Breast epithelium (tissue), 3 donors: ENCODE measurements at regions not wholly inside any gene's neighbourhood (a gene's known extent, or its start where the extent isn't known, plus 50 kb on each side); places are given as distances from the start of the nearest gene placed in this dataset.

Experiments
- POLR2A ChIP-seq: fragments of 450-650 bp; IDR thresholded peaks from one replicate; pipeline ENCODE4 v1.6.1; 2016; ENCODE audit warnings: antibody characterized with exemption, mild to moderate bottlenecking, moderate library complexity
- POLR2AphosphoS5 ChIP-seq, 3 donors: sonication (generic); formaldehyde crosslinking; IDR thresholded peaks; one replicate each; pipeline ENCODE4 v1.6.1; 2017; ENCODE audit warnings: antibody characterized with exemption in 3 of 3
- TF ChIP-seq, protein P1 (sequence below), 3 donors: fragments of 450-650 bp; IDR thresholded peaks; one replicate each; pipeline ENCODE4 v1.5.1; 2016 to 2017; ENCODE audit warnings: antibody characterized with exemption in 3 of 3, mild to moderate bottlenecking in 3 of 3, moderate library complexity in 3 of 3

- TF ChIP-seq, protein P1, sequence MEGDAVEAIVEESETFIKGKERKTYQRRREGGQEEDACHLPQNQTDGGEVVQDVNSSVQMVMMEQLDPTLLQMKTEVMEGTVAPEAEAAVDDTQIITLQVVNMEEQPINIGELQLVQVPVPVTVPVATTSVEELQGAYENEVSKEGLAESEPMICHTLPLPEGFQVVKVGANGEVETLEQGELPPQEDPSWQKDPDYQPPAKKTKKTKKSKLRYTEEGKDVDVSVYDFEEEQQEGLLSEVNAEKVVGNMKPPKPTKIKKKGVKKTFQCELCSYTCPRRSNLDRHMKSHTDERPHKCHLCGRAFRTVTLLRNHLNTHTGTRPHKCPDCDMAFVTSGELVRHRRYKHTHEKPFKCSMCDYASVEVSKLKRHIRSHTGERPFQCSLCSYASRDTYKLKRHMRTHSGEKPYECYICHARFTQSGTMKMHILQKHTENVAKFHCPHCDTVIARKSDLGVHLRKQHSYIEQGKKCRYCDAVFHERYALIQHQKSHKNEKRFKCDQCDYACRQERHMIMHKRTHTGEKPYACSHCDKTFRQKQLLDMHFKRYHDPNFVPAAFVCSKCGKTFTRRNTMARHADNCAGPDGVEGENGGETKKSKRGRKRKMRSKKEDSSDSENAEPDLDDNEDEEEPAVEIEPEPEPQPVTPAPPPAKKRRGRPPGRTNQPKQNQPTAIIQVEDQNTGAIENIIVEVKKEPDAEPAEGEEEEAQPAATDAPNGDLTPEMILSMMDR (IDR thresholded peaks at IDR 0.05): no peak
- TF ChIP-seq POLR2AphosphoS5 (IDR thresholded peaks at IDR 0.05): no peak
- no peak for TF ChIP-seq POLR2A
These were observed 64.8 kb upstream of the TMEM260 start for GRCh38 chr14:56514663-56515371.
